ENCODE measurements at regions not wholly inside any gene's neighbourhood (a gene's known extent, or its start where the extent isn't known, plus 50 kb on each side); places are given as distances from the start of the nearest gene placed in this dataset.

GRCh38 chr4:4914965-4915845, 55.7 kb downstream of the MSX1 start:
- TF ChIP-seq CTCF (IDR thresholded peaks at IDR 0.05): no peak
- no peak for TF ChIP-seq POLR2A (IDR thresholded peaks at IDR 0.05)

Data from thyroid gland (tissue), 4 donors.